Type B pancreatic cell (in vitro differentiated cells): ENCODE measurements at regions not wholly inside any gene's neighbourhood (a gene's known extent, or its start where the extent isn't known, plus 50 kb on each side); places are given as distances from the start of the nearest gene placed in this dataset.

Experiments
- DNase-seq: peaks from one replicate; pipeline ENCODE4 v3.0.0; 2021; ENCODE audit warnings: mixed read lengths; ENCODE audit not compliant: unreplicated experiment; ENCODE audit errors: extremely low spot score
- H3K27ac Mint-ChIP-seq: 2 replicates; pipeline ENCODE4 v1.8.0; 2021; ENCODE audit warnings: mild to moderate bottlenecking, mixed read lengths
- H3K27me3 Mint-ChIP-seq: 2 replicates; pipeline ENCODE4 v1.8.0; 2021; ENCODE audit warnings: mixed read lengths
- H3K36me3 Mint-ChIP-seq: 2 replicates; pipeline ENCODE4 v1.8.0; 2021; ENCODE audit warnings: mixed read lengths
- H3K4me1 Mint-ChIP-seq: one replicate; pipeline ENCODE4 v1.8.0; 2021; ENCODE audit warnings: mixed read lengths; ENCODE audit not compliant: unreplicated experiment
- H3K4me3 Mint-ChIP-seq: 2 replicates; pipeline ENCODE4 v1.8.0; 2021; ENCODE audit warnings: mild to moderate bottlenecking, mixed read lengths
- H3K9me3 Mint-ChIP-seq: 2 replicates; pipeline ENCODE4 v1.8.0; 2021; ENCODE audit warnings: mixed read lengths
- CTCF ChIP-seq: fragments of 200-600 bp; sonication (generic); conservative IDR thresholded peaks from 2 replicates; pipeline ENCODE4 v1.5.0; 2021; ENCODE audit warnings: antibody characterized with exemption, mild to moderate bottlenecking

DNA sequence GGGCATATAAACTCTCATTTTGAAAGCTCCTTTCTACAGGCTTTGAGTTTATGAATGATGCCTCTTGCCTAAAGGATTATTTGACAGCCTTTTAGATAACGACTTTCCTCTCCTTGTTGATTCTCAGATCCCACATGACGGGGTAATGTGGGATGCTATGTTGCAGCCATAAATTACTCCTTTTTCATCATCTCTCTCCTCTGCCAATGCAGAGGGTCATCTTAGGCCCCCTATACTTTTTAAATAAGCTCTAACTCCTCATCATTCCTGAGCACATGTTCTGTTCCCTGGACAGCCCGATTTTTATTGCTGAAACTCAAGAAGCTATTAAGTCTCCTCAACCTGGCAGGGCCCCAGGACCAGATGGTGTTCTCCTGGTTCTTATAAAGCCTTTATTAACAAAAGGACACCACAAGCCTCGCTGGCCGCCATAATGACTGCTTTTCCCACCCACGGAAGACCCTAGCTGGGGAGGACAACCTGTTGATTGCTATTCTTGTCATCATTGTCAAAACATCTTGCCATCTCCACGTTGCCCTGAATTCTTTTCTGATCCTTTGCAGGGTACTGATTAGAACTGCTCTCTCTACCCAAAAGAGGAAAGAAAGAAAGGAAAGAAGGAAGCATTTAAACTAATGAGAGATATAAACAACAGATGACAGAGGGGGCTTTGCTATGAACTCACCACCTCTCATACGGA, 150.7 kb downstream of the DHX15 start:
- Mint-ChIP-seq H3K27ac (peak overlapping the region; percentile 4), H3K9me3 (peaks cover 4% of the 10 kb centered on the region), H3K36me3 (no peaks in the 10 kb centered on the region), H3K4me3 (no peak overlapping the region), H3K4me1 (peaks cover 6% of the 10 kb centered on the region), H3K27me3 (peaks cover 11% of the 10 kb centered on the region)
- TF ChIP-seq CTCF, result no peak
- no peak for DNase-seq

DNA sequence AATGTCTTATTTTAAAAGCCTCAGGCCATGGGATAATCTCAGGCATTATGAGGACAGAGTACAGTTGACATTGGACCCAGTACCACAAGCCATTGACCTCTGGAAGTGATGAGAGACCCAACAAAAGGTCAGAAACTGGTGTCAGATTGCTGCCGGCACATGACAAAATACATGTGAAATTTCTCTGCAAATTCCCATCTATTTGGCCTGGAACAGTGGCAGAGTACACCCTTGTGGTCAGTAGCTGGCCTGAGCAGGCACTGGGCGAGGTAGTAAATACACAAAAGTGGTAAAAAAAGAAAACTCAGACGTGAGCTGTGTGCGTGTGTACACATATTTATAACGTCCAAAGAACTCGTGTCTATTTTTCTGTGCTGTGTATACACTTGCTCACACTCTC, 155.5 kb downstream of the DHX15 start:
- no peak overlapping the region for H3K4me3 Mint-ChIP-seq
- no peak for DNase-seq
- peaks cover 4% of the 10 kb centered on the region for H3K9me3 Mint-ChIP-seq
- H3K27me3 Mint-ChIP-seq, result peaks cover 6% of the 10 kb centered on the region
- H3K4me1 Mint-ChIP-seq, result peaks cover 5% of the 10 kb centered on the region
- no peaks in the 10 kb centered on the region for H3K36me3 Mint-ChIP-seq
- H3K27ac Mint-ChIP-seq, result no peak overlapping the region
- TF ChIP-seq CTCF, result peak; percentile 29

DNA sequence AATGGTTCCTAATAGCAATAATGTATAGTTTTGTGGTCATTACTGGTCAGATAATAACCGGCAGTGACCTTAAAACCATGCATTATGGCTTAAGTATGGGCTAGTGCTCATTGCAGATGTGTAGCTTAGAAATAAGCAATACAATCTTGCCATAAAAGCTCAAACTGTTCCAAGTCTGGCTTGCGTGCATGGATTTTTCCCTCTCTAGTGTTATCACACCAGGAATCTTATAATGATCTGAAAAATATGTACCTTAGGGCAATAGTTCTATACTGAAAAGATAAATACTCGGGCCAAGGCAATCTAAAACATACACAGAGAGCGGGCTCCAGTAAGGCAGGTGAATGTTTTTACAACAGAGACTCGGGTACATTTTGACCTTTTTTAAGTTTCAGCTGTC, 157.8 kb downstream of the DHX15 start:
- Mint-ChIP-seq H3K36me3 (no peaks in the 10 kb centered on the region), H3K4me1 (no peaks in the 10 kb centered on the region), H3K27me3 (no peaks in the 10 kb centered on the region), H3K27ac (no peak overlapping the region), H3K4me3 (no peak overlapping the region), H3K9me3 (peaks cover 8% of the 10 kb centered on the region)
- TF ChIP-seq CTCF, result no peak
- DNase-seq, result no peak

GRCh38 chr4:24425863-24426262, 158.5 kb downstream of the DHX15 start:
- Mint-ChIP-seq H3K27ac (no peak overlapping the region), H3K36me3 (no peaks in the 10 kb centered on the region), H3K4me3 (no peak overlapping the region), H3K4me1 (no peaks in the 10 kb centered on the region), H3K27me3 (no peaks in the 10 kb centered on the region), H3K9me3 (peaks cover 8% of the 10 kb centered on the region)
- no peak for TF ChIP-seq CTCF
- no peak for DNase-seq

GRCh38 chr4:24423670-24424069, 160.7 kb downstream of the DHX15 start:
- H3K4me3 Mint-ChIP-seq, result no peak overlapping the region
- H3K36me3 Mint-ChIP-seq, result no peaks in the 10 kb centered on the region
- no peak for TF ChIP-seq CTCF
- H3K27me3 Mint-ChIP-seq, result peaks cover 5% of the 10 kb centered on the region
- DNase-seq, result no peak
- H3K9me3 Mint-ChIP-seq, result peaks cover 4% of the 10 kb centered on the region
- H3K4me1 Mint-ChIP-seq, result peaks cover 5% of the 10 kb centered on the region
- no peak overlapping the region for H3K27ac Mint-ChIP-seq

- TF ChIP-seq CTCF, result no peak
- Mint-ChIP-seq H3K27me3 (peaks cover 6% of the 10 kb centered on the region), H3K9me3 (peaks cover 4% of the 10 kb centered on the region), H3K4me3 (no peak overlapping the region), H3K27ac (no peak overlapping the region), H3K36me3 (no peaks in the 10 kb centered on the region), H3K4me1 (peaks cover 5% of the 10 kb centered on the region)
- no peak for DNase-seq
These were observed 161.7 kb downstream of the DHX15 start for GRCh38 chr4:24422644-24423043.
